NCI-H69 (cell line): ENCODE measurements at regions not wholly inside any gene's neighbourhood (a gene's known extent, or its start where the extent isn't known, plus 50 kb on each side); places are given as distances from the start of the nearest gene placed in this dataset.
"Not testable (repeated sequence)": the region's sequence is repeated elsewhere in the genome, so short reads cannot be mapped to it uniquely, and the experiment has no call there.

Source experiments
- DNase-seq: peaks from one replicate; lab custom pipeline; 2025; lab: John Stamatoyannopoulos, UW

DNA sequence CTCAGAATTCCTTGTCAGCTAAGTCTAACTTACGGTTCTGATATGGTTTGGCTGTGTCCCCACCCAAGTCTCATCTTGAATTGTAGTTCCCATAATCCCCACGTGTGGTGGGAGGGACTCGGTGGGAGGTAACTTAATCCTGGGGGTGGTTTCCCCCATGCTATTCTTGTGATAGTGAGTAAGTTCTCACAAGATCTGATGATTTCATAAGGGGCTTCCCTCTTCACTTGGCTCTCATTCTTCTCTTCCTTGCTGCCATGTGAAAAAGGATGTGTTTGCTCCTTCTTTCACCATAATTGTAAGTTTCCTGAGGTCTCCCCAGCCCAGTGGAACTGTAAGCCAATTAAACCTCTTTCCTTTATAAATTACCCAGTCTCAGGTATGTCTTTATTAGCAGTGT lies 163.0 kb downstream of the PMAIP1 start:
- not testable (repeated sequence) for DNase-seq

DNA sequence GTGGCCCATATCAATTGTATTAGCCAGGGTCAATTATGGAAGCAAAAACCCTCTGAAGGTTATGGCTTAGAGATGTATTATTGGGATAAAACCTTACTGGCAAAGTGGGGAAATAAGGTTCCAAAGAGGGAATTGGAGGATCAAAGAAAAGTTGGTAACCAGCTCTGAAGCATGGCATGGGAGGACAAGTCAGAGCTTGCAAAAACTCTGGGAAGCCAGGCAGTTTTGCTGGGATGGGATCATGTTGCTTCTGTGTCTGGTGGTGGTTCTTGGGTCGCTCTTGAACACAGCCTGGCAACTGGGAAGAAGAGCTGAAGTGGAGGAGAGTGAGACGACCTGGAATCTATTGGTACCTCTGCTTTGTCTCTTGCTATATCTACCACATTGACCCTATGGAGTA lies 162.6 kb downstream of the PMAIP1 start:
- no peak for DNase-seq

DNA sequence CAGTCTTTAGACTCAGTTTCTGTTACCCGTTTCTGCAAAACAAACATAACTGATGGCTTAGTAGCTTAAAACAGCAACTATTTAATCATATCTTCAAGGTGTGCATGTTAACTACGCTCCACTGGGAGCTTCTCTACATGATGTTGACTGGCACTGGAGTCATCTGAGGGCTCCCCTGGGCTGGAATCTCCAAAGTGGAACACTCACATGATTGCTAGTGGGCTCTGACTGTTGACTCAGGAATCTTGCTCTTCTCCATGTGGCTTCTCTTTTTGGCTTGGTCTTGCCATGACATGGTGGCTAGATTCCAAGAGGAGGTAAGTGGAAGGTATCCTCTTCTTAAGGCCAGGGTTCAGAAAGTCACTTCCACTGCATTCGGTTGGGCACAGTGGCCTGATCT lies 160.8 kb downstream of the PMAIP1 start:
- no peak for DNase-seq

DNA sequence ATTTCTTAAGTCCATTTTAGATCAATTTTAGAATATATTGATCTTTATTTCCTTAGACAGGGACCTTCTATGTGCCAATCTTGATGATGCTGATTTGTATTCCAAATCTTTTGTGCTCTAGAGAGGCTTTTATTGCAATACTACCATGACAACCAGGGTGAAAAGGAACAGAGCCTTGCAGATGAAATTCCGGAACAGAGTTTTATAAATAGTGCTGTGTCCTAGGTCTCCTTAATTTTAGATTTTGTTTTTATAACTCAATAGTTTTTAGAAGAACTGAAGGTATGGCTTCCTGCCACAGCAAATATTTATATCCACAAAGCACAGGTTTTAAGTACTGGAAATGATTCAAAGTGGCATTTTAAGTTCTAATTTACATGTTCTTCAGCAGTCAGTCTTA lies 160.2 kb downstream of the PMAIP1 start:
- DNase-seq: no peak

DNA sequence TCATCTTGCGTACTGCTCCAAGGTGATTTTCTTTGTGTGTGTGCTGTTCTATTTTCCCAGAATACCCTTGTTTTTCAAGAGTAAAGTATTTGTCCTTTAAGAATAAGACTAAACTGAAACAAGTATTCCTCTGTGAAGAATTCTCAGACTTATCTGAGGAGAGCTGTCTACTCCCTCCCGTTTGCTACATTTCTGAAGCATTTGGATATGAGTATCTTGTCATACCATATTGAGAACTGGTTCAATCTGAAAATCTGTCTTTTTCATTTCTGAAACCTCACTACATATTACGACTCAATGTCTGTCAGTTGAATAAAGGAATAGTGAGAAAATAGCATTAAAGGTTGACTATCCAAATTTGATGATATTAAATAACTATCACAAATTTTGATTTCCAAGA lies 159.4 kb downstream of the PMAIP1 start:
- no peak for DNase-seq

DNA sequence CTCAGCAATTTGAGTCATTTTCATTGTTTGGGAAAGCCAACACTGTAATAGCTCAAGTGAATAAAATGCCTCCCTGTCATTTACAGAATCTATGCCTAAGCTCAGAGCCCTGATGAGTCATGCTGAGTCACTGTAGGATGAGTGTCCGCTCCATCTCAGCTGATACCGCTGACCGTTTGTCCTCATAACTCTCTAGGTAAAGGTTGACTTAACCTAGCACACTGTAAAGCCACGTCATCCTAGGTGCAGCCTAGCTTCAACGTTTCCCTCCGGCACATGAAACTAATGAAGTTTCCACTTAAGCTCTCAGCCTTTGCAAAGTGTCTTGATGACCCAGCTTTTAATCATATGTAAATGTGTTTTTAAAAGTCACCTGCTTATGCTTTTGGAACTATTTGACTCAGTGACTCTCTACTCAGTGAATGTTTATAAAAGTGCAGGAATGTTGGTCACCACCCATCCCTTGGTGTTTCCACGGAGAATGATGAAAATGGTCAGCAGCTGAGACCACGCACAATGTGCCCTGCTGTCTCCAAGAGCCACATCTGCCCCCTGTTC lies 154.0 kb downstream of the PMAIP1 start:
- DNase-seq: peak; percentile 90

DNA sequence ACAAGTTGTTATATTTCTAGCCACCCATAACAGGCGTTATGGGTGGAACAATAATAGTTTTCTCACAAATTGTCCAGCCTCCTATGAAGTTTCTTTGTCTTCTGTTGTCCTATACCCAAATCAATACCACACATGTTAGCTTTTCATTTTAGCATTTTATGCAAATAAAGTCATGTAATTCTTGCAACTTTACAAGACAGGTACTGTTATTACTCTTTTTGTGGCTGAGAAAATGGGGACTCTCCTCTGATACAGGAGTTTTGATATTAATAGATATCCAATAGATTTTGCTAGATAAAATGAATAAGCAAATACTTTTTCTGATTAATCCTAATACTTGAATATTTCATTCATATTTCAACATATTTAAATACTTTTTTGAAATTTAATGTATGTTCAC lies 151.0 kb downstream of the PMAIP1 start:
- no peak for DNase-seq

DNA sequence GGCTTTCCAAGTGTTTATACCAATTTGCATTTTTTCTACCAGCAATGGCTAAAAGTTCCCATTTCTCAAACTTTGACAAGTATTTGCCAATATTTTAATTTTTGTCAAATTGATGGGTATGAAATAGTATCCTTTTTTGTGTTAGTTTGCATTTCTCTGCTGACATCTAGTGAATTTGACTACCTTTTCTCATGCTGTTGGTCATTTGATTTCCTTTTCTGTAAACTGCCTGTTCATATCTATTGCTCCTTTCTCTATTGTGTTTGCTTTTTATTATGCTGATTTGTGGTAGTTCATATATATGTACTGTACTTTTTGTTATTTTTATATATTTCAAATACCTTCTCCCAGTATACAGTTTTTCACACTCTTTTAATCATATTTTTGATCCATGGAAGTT lies 149.4 kb downstream of the PMAIP1 start:
- DNase-seq: no peak

DNA sequence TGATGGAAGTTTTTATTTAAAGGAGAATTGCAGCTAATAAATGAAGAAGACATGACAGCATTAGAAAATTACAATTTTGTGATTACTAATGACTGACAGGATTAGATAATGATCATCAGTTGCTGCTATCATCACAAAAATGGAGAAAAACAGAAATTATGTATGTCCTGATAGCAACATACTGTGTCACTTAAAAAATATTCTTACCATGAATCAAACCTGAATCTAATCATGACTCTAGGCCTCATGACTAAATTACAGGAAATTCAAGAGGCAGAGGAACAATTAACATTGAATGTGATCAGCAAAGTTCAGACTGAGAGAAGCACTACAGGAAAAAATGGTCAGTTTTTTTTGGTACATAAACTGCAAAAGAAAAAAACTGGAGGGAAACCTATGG lies 147.8 kb downstream of the PMAIP1 start:
- DNase-seq: no peak

DNA sequence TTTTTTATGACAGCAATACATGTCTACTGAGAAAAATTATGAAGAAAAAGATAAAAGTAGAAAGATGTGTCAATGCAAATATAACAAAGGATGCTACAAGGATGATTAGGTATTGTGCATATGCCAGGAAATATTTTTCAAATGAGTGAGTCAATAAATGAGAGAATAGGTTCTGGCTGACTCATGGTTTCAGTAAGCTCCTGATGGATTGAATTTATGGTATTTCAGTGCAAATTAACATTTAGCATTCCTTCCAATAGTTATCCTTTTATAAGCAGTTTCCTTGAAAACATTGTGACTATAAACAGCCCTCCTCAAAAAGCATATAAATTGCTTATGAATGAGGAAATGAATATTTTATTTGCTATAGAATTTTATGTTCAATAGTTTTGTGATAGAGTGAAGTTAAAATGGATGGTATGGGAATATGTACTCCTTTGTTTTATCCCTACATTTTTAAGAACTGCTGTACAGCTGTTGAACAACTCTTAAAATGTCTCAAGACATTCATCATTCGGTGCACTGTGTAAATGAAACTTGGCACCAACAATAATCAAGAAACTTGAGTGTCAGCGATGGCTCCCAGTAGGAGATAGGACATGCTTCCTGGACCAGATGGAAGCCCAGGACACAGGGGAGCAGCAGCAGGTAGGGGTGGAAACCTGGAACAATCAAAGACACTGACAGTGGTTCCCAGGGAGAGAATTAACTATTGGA lies 144.7 kb downstream of the PMAIP1 start:
- DNase-seq: peak; percentile 47

DNA sequence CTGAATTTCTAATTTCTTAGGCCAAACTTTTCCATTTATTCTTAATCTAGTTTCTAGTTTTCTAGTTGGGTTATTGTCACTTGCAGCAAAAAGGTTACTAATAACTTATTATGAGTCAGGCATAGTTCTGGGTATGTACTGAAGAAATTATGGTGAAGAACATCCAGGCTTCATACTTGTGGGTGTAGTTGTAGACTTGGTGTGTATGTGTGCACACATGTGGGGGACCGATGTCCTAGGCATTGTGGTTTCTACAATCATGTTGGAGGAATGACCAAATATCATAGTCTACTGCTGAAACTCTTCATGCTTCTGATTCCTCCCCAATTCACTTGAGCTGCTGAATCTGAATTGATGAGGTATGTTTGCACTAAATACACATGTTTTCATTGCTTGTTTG lies 141.2 kb downstream of the PMAIP1 start:
- DNase-seq: no peak

DNA sequence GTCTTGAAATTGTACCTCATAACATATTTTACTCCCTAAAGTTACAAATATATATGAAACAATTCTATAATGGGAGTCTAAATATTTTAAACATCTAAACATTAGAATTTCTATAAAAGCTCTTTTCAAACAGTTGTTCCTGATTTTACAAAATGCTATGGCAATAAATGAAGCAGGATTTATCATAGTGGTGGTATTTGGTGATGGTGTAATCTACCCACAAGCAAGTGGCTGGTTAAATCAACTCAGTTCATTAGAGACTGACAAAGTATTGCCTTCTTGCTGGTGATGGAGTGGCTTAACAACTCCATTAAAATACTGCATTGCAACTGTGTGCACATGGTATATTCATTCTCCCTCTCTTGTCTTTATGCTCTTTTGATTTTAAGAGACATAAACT lies 138.9 kb downstream of the PMAIP1 start:
- no peak for DNase-seq

DNA sequence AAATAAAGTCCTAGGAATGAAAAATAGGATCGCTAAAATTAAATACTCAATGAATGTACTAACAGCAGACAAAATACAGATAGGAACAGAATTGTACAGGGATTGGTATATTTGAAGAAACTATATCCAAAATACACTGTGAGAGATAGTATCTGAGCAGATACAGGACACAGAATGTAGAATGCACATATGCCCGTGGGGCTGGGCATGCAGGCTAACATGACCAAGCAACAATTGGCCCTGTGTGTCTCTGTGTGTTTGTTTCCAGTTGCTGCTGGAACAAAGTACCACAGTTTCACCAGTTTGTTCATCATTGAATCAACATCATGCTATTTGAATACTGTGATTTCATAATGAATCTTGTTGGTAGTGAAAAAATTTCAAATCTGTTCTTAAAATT lies 127.6 kb downstream of the PMAIP1 start:
- DNase-seq: peak; percentile 84

DNA sequence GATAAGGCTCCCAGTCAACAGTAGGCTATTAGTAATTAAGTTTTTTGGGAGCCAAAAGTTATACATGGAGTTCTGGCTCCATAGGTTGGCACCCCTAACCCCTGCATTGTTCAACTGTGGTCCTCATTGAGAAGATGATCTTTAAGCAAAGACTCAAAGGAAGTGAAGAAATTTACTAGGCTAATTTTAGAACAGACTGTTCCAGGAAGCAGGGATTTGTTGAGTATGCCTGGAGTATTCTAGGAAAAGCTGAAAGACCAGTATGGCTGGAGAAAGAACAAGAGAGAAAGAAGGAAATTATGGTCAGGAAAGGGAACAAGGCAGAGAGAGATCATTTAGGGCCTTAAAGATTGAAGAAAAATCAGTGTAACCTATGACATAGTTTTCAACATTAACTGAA lies 125.1 kb downstream of the PMAIP1 start:
- DNase-seq: no peak

DNA sequence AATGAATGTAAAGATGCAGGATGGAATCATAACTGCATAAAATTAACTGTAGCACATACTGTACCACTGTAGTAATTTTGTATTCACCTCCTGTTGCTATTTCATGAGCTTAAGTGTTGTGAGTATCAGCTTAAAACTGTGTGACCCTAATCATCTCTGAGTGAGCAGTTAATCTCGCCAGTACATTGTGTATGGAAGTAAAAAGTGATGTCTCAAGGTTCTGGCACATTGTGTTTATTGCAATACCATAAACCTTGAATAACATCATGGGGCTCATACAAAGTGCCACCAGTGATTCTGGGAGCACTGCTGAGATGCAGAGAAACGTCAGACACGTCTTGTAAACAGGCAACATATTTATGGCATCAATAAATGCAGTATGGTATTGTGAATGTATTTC lies 124.5 kb downstream of the PMAIP1 start:
- DNase-seq: peak; percentile 18

DNA sequence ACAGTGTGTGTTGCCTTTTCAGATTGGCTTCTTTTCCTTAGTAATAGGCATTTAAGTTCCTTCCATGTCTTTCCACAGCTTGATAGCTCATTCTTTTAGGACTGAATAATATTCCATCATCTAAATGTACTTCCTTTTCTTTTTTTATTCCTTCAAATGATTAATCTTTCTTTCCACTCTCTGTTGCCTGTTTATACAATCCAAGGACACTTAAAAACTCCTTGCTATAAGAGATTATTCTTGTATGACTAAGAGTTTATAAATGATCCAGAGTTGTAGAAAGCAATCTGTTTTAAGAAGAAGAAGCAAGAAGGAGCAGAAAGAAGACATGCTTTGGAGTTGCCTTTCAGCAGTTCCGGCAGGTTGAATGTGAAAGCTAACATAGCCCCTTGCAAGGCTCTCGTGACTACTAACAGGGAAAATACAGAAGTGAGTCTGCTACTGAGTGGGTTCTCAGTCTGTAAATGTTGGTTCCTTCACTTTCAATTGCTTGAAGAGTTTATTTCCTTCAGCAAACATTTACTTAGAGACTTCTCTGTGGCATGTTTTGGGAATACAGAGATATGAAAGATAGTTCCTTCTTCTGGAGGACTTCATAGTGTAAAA lies 123.0 kb downstream of the PMAIP1 start:
- DNase-seq: no peak

DNA sequence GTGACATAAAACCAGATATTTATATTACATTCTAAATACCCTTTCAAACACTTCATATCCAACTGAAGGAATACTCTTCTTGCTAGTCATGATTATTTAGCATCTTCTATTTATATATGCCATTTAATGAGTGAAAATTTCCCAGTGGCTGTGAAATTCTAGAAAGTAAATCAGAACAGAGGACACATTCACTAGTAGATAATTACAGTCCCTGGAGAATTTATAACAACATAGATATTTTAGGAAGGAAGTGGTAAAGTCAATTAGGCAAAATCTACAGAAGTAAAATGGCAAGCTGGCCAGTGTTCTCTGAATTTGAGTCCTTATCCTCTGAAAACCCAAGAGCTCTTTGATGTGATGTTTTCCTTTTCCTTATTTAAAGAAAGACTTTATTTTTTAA lies 121.8 kb downstream of the PMAIP1 start:
- peak; percentile 68 for DNase-seq

DNA sequence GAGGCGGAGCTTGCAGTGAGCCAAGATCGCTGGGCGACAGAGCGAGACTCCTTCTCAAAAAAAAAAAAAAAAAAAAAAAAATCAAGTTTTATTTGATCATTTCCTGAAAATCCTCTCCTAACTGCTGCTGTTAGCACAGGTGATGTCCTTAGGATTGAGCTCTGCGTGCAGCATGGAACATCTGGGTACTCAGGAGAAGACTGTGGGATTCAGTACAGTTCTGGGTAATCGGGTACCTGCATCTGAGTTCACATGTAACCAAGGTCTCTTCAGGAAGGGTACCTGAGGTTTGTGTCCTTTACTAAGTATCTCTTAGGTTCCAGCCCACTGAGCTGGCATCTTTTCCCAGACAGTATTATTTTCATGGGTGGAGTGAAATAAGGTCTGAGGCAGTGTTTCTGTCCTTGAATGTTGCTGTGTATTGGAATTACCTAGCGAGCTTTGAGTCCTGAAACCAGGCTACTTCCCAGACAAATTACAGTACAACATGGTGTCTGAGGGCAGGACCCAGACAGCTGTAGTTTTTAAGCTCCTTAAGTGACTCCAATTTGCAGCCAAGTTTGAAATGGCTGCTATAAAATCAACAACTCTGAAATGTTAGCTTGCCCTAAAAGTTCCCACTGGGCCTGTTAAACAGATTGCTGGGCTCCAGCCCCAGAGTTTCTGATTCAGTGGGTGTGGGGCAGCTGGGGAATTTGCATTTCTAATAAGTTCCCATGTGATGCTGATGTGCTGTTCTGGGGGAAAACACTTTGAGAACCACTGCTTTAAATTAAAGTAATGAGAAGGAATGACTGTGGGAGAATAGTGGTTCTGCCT lies 120.5 kb downstream of the PMAIP1 start:
- peak; percentile 52 for DNase-seq

DNA sequence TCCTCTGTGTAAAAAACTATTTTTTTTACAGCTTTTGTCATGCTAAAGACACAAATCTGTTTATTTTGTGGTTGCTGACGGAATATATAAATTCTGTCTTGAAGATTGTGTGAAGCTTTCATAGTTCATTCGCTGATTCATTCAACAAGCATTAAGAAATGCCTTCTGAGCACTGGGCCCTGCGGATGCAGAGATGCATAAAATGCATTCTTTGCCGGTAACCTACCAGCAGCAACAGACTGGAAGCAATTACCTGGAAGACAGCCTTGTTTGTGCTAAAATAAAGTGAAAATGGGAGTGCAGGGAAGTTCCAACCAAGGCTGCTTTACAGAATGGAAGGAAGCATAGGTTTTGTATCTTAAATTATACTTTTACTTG lies 119.7 kb downstream of the PMAIP1 start:
- DNase-seq: peak; percentile 17

DNA sequence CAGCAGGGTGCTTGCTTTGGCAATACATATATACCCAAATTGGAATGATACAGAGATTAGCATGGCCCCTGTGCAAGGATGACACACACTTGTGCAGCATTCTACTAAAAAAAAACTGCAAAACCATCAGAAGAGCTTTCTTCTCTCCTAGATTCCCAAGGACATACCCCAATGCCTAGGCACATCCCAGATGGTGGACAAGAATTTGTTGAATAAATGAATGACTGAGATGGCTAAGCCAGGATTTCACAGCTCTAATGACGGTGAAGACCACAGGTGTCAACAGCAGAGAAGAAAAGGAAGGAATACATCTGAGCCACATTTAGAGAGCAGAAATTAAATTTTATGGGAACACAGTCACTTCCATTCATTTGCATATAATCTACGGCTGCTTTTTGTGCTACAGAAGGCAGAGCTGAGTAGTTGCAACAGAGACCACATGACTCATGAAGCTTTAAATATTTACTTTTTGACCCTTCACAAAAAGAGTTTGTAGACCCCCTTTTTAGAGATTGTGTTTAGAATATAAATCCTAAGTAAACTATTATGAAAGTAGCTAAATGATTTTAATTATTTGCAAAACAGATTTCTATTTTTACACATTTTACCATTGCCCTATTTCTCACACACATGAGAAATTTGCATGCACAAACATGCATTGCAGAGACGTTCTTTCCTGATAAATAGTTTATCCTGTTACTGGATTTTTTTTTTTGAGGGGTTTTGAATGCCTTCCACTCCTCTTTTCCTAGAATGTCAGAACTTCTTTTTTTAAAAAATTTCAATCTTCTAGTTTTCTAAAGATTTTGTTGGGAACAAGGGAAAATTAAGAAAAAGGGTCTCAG lies 119.0 kb downstream of the PMAIP1 start:
- peak; percentile 50 for DNase-seq

DNA sequence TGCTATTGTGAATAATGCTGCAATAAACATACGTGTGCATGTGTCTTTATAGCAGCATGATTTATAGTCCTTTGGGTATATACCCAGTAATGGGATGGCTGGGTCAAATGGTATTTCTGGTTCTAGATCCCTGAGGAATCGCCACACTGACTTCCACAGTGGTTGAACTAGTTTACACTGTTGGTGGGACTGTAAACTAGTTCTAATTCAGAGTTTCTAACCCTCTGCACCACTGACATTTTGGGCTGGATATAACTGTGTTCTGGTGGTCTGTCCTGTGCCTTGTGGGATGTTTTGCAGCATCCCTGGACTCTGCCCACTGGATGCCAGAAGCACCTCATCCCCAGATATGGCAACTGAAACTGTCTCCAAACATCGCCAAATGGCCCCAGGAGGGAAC lies 118.3 kb downstream of the PMAIP1 start:
- DNase-seq: peak; percentile 78

DNA sequence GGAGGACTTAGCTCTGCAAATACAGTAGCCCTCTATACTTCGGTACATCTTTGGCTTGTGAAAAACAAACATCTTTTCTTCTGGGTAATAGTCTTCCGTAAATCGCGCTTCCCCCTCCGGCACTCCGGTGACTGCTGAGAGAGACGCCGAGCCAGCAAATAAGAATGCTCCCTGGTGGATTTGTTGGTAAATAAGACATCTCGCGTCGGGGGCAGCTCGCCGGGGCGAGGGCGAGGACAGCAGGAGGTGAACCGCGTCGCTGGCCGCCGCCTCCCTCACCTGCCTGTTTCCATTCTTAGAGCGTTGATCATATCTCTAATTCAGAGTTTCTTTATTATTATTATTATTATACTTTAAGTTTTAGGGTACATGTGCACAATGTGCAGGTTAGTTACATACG lies 117.6 kb downstream of the PMAIP1 start:
- DNase-seq: peak; percentile 47
